SK-N-SH treated with all-trans-retinoic acid at 6 μM for 48 hours (cell line): ENCODE measurements at regions not wholly inside any gene's neighbourhood (a gene's known extent, or its start where the extent isn't known, plus 50 kb on each side); places are given as distances from the start of the nearest gene placed in this dataset.

Experiments
- ARNTL ChIP-seq: fragments of 450-650 bp; formaldehyde crosslinking; IDR thresholded peaks from 2 replicates; pipeline ENCODE4 v1.5.0; 2020; ENCODE audit warnings: low read depth, mild to moderate bottlenecking, moderate library complexity, borderline replicate concordance
- BACH2 ChIP-seq: fragments of 250-450 bp; sonication (Bioruptor Pico); IDR thresholded peaks from 2 replicates; pipeline ENCODE4 v1.9.0; 2021; ENCODE audit warnings: mild to moderate bottlenecking, borderline replicate concordance
- CSDC2 ChIP-seq: fragments of 250-450 bp; sonication (Bioruptor Pico); IDR thresholded peaks from 2 replicates; pipeline ENCODE4 v1.5.0; 2020; ENCODE audit warnings: mild to moderate bottlenecking, moderate library complexity
- ISL1 ChIP-seq: fragments of 250-450 bp; sonication (Bioruptor Pico); IDR thresholded peaks from 2 replicates; pipeline ENCODE4 v2.1.2; 2022; ENCODE audit warnings: mild to moderate bottlenecking, moderate library complexity
- RARB ChIP-seq: fragments of 250-450 bp; sonication (Bioruptor Pico); IDR thresholded peaks from 2 replicates; pipeline ENCODE4 v1.8.0; 2021; ENCODE audit warnings: mild to moderate bottlenecking, moderate library complexity
- TCF4 ChIP-seq: fragments of 250-450 bp; sonication (Bioruptor Pico); IDR thresholded peaks from 2 replicates; pipeline ENCODE4 v1.8.0; 2021; ENCODE audit warnings: mild to moderate bottlenecking, moderate library complexity, borderline replicate concordance
- TOX ChIP-seq: fragments of 250-450 bp; sonication (Bioruptor Pico); IDR thresholded peaks from 2 replicates; pipeline ENCODE4 v1.8.0; 2021; ENCODE audit warnings: mild to moderate bottlenecking, moderate library complexity, borderline replicate concordance
- ZFP3 ChIP-seq: fragments of 250-450 bp; sonication (Bioruptor Pico); IDR thresholded peaks from 2 replicates; pipeline ENCODE4 v1.5.0; 2020; ENCODE audit warnings: mild to moderate bottlenecking, moderate library complexity
- ZFP30 ChIP-seq: fragments of 450-650 bp; formaldehyde crosslinking; IDR thresholded peaks from 2 replicates; pipeline ENCODE4 v1.5.0; 2022; ENCODE audit warnings: mild to moderate bottlenecking, moderate library complexity
- ZNF8 ChIP-seq: fragments of 450-650 bp; formaldehyde crosslinking; IDR thresholded peaks from 2 replicates; pipeline ENCODE4 v1.5.0; 2020; ENCODE audit warnings: mild to moderate bottlenecking, moderate library complexity
- TF ChIP-seq, protein P1 (sequence below): fragments of 250-450 bp; sonication (Bioruptor Pico); IDR thresholded peaks from 2 replicates; pipeline ENCODE4 v1.5.1; 2020; ENCODE audit warnings: low read depth, mild to moderate bottlenecking, moderate library complexity
- TF ChIP-seq, protein P2 (sequence below): fragments of 250-450 bp; sonication (Bioruptor Pico); IDR thresholded peaks from 2 replicates; pipeline ENCODE4 v1.5.1; 2021; ENCODE audit warnings: mild to moderate bottlenecking, moderate library complexity
- TF ChIP-seq, protein P3 (sequence below): fragments of 250-450 bp; sonication (Bioruptor Pico); IDR thresholded peaks from 2 replicates; pipeline ENCODE4 v1.8.0; 2020; ENCODE audit warnings: mild to moderate bottlenecking, moderate library complexity, borderline replicate concordance

DNA sequence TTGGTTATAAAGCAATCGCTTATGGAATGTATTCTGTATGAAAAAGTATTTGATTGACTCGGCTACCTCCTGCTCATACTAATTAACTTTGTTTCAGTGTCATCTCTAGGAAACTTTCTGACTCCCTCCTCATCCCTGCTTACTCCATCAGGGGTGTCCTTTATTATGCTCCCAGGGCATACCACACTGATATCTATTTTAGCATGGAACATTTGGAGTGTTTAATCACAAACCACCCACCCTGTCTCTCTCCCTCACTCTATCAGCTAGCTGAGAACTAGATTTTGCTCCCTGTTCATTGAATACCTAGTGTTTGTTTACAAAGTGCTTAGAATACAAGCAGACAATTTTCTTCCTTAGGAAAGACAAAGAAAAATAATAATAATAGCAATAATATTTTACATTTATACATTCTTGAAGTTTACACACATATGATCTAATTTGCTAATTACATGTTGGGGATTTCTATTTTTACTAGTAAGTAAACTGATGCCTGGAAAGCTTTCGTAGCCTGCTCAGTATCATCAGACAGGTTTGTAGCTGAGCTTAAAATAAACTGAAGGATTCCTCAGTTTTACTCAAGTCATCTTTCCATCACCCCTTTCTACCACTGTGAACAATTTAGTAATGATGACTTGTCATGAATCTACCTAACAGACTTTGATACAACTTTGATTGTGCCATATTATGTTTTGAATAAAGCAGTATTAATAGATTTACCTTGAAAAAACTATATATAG lies 811.4 kb upstream of the HS3ST1 start:
- TF ChIP-seq ZFP30 (CRISPR knock-in tag) (no peak), BACH2 (CRISPR knock-in tag) (no peak), TOX (no peak), ZFP3 (CRISPR knock-in tag) (no peak), CSDC2 (CRISPR knock-in tag) (no peak), ISL1 (CRISPR knock-in tag) (no peak), ARNTL (CRISPR knock-in tag) (no peak), ZNF8 (no peak), TCF4 (no peak), RARB (CRISPR knock-in tag) (no peak)
- TF ChIP-seq, protein P1, sequence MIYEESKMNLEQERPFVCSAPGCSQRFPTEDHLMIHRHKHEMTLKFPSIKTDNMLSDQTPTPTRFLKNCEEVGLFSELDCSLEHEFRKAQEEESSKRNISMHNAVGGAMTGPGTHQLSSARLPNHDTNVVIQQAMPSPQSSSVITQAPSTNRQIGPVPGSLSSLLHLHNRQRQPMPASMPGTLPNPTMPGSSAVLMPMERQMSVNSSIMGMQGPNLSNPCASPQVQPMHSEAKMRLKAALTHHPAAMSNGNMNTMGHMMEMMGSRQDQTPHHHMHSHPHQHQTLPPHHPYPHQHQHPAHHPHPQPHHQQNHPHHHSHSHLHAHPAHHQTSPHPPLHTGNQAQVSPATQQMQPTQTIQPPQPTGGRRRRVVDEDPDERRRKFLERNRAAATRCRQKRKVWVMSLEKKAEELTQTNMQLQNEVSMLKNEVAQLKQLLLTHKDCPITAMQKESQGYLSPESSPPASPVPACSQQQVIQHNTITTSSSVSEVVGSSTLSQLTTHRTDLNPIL (CRISPR knock-in tag), result no peak
- TF ChIP-seq, protein P2, sequence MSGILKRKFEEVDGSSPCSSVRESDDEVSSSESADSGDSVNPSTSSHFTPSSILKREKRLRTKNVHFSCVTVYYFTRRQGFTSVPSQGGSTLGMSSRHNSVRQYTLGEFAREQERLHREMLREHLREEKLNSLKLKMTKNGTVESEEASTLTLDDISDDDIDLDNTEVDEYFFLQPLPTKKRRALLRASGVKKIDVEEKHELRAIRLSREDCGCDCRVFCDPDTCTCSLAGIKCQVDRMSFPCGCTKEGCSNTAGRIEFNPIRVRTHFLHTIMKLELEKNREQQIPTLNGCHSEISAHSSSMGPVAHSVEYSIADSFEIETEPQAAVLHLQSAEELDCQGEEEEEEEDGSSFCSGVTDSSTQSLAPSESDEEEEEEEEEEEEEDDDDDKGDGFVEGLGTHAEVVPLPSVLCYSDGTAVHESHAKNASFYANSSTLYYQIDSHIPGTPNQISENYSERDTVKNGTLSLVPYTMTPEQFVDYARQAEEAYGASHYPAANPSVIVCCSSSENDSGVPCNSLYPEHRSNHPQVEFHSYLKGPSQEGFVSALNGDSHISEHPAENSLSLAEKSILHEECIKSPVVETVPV (CRISPR knock-in tag), result no peak
- TF ChIP-seq, protein P3, sequence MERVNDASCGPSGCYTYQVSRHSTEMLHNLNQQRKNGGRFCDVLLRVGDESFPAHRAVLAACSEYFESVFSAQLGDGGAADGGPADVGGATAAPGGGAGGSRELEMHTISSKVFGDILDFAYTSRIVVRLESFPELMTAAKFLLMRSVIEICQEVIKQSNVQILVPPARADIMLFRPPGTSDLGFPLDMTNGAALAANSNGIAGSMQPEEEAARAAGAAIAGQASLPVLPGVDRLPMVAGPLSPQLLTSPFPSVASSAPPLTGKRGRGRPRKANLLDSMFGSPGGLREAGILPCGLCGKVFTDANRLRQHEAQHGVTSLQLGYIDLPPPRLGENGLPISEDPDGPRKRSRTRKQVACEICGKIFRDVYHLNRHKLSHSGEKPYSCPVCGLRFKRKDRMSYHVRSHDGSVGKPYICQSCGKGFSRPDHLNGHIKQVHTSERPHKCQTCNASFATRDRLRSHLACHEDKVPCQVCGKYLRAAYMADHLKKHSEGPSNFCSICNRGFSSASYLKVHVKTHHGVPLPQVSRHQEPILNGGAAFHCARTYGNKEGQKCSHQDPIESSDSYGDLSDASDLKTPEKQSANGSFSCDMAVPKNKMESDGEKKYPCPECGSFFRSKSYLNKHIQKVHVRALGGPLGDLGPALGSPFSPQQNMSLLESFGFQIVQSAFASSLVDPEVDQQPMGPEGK (CRISPR knock-in tag), result no peak
